Tibial nerve (tissue), 3 donors: ENCODE measurements at regions not wholly inside any gene's neighbourhood (a gene's known extent, or its start where the extent isn't known, plus 50 kb on each side); places are given as distances from the start of the nearest gene placed in this dataset.

Experiments used
- CTCF ChIP-seq, 5 experiments: fragments of 200-600 bp in 3 of 5; fragments of 450-650 bp in 2 of 5; sonication (generic) in 3 of 5; IDR thresholded peaks; one replicate each; pipeline ENCODE4 v1.5.1; 2016 to 2019; ENCODE audit warnings: antibody characterized with exemption in 5 of 5, mild to moderate bottlenecking in 3 of 5, moderate library complexity in 2 of 5
- POLR2A ChIP-seq, 2 donors: fragments of 450-650 bp; IDR thresholded peaks; one replicate each; pipeline ENCODE4 v1.6.1; 2017; ENCODE audit warnings: antibody characterized with exemption in 2 of 2, mild to moderate bottlenecking in 2 of 2, moderate library complexity in 2 of 2

GRCh38 chr6:110033749-110034666 is 55.9 kb downstream of the GPR6 start:
- TF ChIP-seq CTCF (IDR thresholded peaks at IDR 0.05) (no peak), POLR2A (IDR thresholded peaks at IDR 0.05) (no peak)
